PC-9 (cell line): ENCODE measurements at regions not wholly inside any gene's neighbourhood (a gene's known extent, or its start where the extent isn't known, plus 50 kb on each side); places are given as distances from the start of the nearest gene placed in this dataset.

Experiments used
- BruUV-seq: library from RNA; stranded (reverse); fragments of 400-500 nt; replicated peaks from 2 replicates; lab custom pipeline; 2021; lab: Mats Ljungman, UMichigan
- CTCF ChIA-PET: fragments of 300-600 bp; sonication (Branson Sonifier 250); formaldehyde crosslinking; loops from one replicate; lab custom pipeline; 2022; ENCODE audit warnings: antibody characterized with exemption; lab: Charles Lee
- POLR2A ChIA-PET: fragments of 300-600 bp; sonication (Branson Sonifier 250); formaldehyde crosslinking; loops from one replicate; lab custom pipeline; 2022; ENCODE audit warnings: antibody characterized with exemption; ENCODE audit not compliant: unreplicated experiment; lab: Charles Lee
- DNase-seq, 2 experiments: peaks; one replicate each; pipeline versions ENCODE4 v3.0.0 to v3.0.0-alpha.2; 2015 to 2022; ENCODE audit warnings: mixed read lengths in 1 of 2
- H2AFZ ChIP-seq: fragments of 200-600 bp; sonication (generic); 2 replicates; pipeline ENCODE4 v1.8.1; 2017; ENCODE audit warnings: antibody characterized with exemption
- H3F3A ChIP-seq: fragments of 200-600 bp; sonication (generic); 2 replicates; pipeline ENCODE4 v1.8.1; 2017; ENCODE audit warnings: antibody characterized with exemption, mild to moderate bottlenecking, low read depth; ENCODE audit not compliant: insufficient read depth
- H3K27ac ChIP-seq: fragments of 200-600 bp; sonication (generic); 2 replicates; pipeline ENCODE4 v1.6.1; 2016; ENCODE audit warnings: mixed run types
- H3K27me3 ChIP-seq: fragments of 200-600 bp; sonication (generic); 2 replicates; pipeline ENCODE4 v1.6.1; 2016; ENCODE audit warnings: low read depth, mixed run types; ENCODE audit not compliant: insufficient read depth
- H3K36me3 ChIP-seq: fragments of 200-600 bp; sonication (generic); 2 replicates; pipeline ENCODE4 v1.6.1; 2016; ENCODE audit warnings: low read depth, mixed run types
- H3K4me1 ChIP-seq: fragments of 200-600 bp; sonication (generic); replicated peaks from 2 replicates; pipeline ENCODE4 v1.6.1; 2016; ENCODE audit warnings: mixed run types; ENCODE audit not compliant: insufficient read depth
- H3K4me2 ChIP-seq: fragments of 200-600 bp; sonication (generic); 2 replicates; pipeline ENCODE4 v1.6.1; 2017; ENCODE audit warnings: mixed run types
- H3K4me3 ChIP-seq: fragments of 200-600 bp; sonication (generic); 2 replicates; pipeline ENCODE4 v1.6.1; 2016; ENCODE audit warnings: mixed run types
- H3K79me2 ChIP-seq: fragments of 200-600 bp; sonication (generic); 2 replicates; pipeline ENCODE4 v1.6.1; 2017; ENCODE audit warnings: low read depth, mixed run types
- H3K9me2 ChIP-seq: fragments of 200-600 bp; sonication (generic); 2 replicates; pipeline ENCODE4 v1.8.1; 2017; ENCODE audit warnings: mild to moderate bottlenecking; ENCODE audit not compliant: insufficient read depth
- H3K9me3 ChIP-seq: fragments of 200-600 bp; sonication (generic); 2 replicates; pipeline ENCODE4 v1.8.1; 2016; ENCODE audit warnings: low read depth; ENCODE audit not compliant: insufficient read depth
- H4K20me1 ChIP-seq: fragments of 200-600 bp; sonication (generic); 2 replicates; pipeline ENCODE4 v1.8.1; 2017; ENCODE audit not compliant: insufficient read depth
- CTCF ChIP-seq: fragments of 200-600 bp; sonication (generic); conservative IDR thresholded peaks from 2 replicates; pipeline ENCODE4 v1.6.1; 2017; ENCODE audit warnings: mixed run types, antibody characterized with exemption, mild to moderate bottlenecking, moderate library complexity
- EZH2 ChIP-seq: fragments of 200-600 bp; sonication (generic); IDR thresholded peaks from 2 replicates; pipeline ENCODE4 v1.8.0; 2017; ENCODE audit warnings: antibody characterized with exemption, low read depth
- intact Hi-C: fragments of 100-400 bp; cut with micrococcal nuclease; formaldehyde crosslinking; loops from one replicate; pipeline ENCODE4 v1.10.0; 2022; ENCODE audit not compliant: unreplicated experiment

- intact Hi-C loops: no loop called here
- no TSS peak for BruUV-seq
- TF ChIP-seq CTCF (no peak), EZH2 (no peak)
- H3K27me3 ChIP-seq: no peaks in the 10 kb centered on the region
- no peaks in the 10 kb centered on the region for H3K9me2 ChIP-seq
- no peak overlapping the region for H2AFZ ChIP-seq
- H4K20me1 ChIP-seq: no peaks in the 10 kb centered on the region
- H3K4me3 ChIP-seq: no peak overlapping the region
- no peaks in the 10 kb centered on the region for H3K36me3 ChIP-seq
- H3F3A ChIP-seq: no peaks in the 10 kb centered on the region
- no peaks in the 10 kb centered on the region for H3K79me2 ChIP-seq
- H3K9me3 ChIP-seq: no peaks in the 10 kb centered on the region
- ChIA-PET CTCF (no interaction called here), POLR2A (no interaction called here)
- DNase-seq: no peak
- no peak overlapping the region for H3K27ac ChIP-seq
- no peak overlapping the region for H3K4me2 ChIP-seq
- no peaks in the 10 kb centered on the region for H3K4me1 ChIP-seq
Measured at GRCh38 chr17:14777291-14777690, 476.4 kb downstream of the HS3ST3B1 start.

GRCh38 chr17:14776791-14777190 lies 475.9 kb downstream of the HS3ST3B1 start:
- no peak overlapping the region for H3K27ac ChIP-seq
- CTCF ChIA-PET: no interaction called here

GRCh38 chr17:14775731-14776492 lies 475.0 kb downstream of the HS3ST3B1 start:
- TF ChIP-seq EZH2 (no peak), CTCF (no peak)
- Histone ChIP-seq H3K9me3 (no peaks in the 10 kb centered on the region), H3K4me3 (no peak overlapping the region), H2AFZ (no peak overlapping the region), H4K20me1 (no peaks in the 10 kb centered on the region), H3F3A (no peaks in the 10 kb centered on the region), H3K36me3 (no peaks in the 10 kb centered on the region), H3K4me2 (no peak overlapping the region), H3K27me3 (no peaks in the 10 kb centered on the region), H3K79me2 (no peaks in the 10 kb centered on the region), H3K4me1 (no peaks in the 10 kb centered on the region), H3K27ac (no peak overlapping the region), H3K9me2 (no peaks in the 10 kb centered on the region)
- BruUV-seq: no TSS peak
- ChIA-PET POLR2A (no interaction called here), CTCF (no interaction called here)
- DNase-seq: no peak
- intact Hi-C loops: no loop called here

More at GRCh38 chr17:14776791-14777190, 475.9 kb downstream of the HS3ST3B1 start:
- Histone ChIP-seq H3K9me2 (no peaks in the 10 kb centered on the region), H3K4me2 (no peak overlapping the region), H4K20me1 (no peaks in the 10 kb centered on the region), H2AFZ (no peak overlapping the region), H3F3A (no peaks in the 10 kb centered on the region), H3K36me3 (no peaks in the 10 kb centered on the region), H3K4me1 (no peaks in the 10 kb centered on the region), H3K79me2 (no peaks in the 10 kb centered on the region), H3K27me3 (no peaks in the 10 kb centered on the region), H3K9me3 (no peaks in the 10 kb centered on the region), H3K4me3 (no peak overlapping the region)
- TF ChIP-seq EZH2: no peak
- no peak for TF ChIP-seq CTCF
- no peak for DNase-seq
- no TSS peak for BruUV-seq
- POLR2A ChIA-PET: no interaction called here
- intact Hi-C loops: no loop called here
